HCT116 (cell line): ENCODE measurements at regions not wholly inside any gene's neighbourhood (a gene's known extent, or its start where the extent isn't known, plus 50 kb on each side); places are given as distances from the start of the nearest gene placed in this dataset.

Source experiments
- ATAC-seq: fragments of 200-7000 bp; cut with Tn5 transposase; 2 replicates; pipeline ENCODE4 v1.9.1; 2020; ENCODE audit warnings: mild to moderate bottlenecking, moderate library complexity
- BruUV-seq: library from RNA; stranded (reverse); fragments of 400-500 nt; replicated peaks from 2 replicates; lab custom pipeline; 2021; lab: Mats Ljungman, UMichigan
- CTCF ChIA-PET: fragments of 300-600 bp; sonication (Branson Sonifier 250); formaldehyde crosslinking; loops from one replicate; lab custom pipeline; 2021; ENCODE audit warnings: antibody characterized with exemption; lab: Charles Lee
- POLR2A ChIA-PET: fragments of 300-600, 350-600 bp; sonication (Branson Sonifier 250); formaldehyde crosslinking; loops from one replicate; lab custom pipeline; 2021; ENCODE audit warnings: antibody characterized with exemption; lab: Charles Lee
- RAD21 ChIA-PET, 2 experiments: fragments of 300-600 bp; sonication (Branson Sonifier 250); formaldehyde crosslinking; loops; one replicate each; lab custom pipeline; 2023; ENCODE audit warnings: low total read pairs in 2 of 2; ENCODE audit not compliant: uncharacterized antibody in 2 of 2, unreplicated experiment in 2 of 2, low non-redundant PET in 1 of 2; lab: Charles Lee
- DNase-seq: peaks from one replicate; pipeline ENCODE4 v3.0.0-alpha.2; 2010; ENCODE audit warnings: low read depth, low spot score
- H2AFZ ChIP-seq: fragments of 200-600 bp; shearing (Covaris generic), sonication (generic); 2 replicates; pipeline ENCODE4 v1.6.1; 2017; ENCODE audit warnings: low read depth, mixed run types, mixed read lengths, antibody characterized with exemption, low read length; ENCODE audit not compliant: poor library complexity, severe bottlenecking
- H3K27ac ChIP-seq: 2 replicates; pipeline ENCODE4 v1.5.1; 2012; ENCODE audit warnings: low read depth, low read length
- H3K27me3 ChIP-seq: fragments of 200-600 bp; sonication (generic); 2 replicates; pipeline ENCODE4 v1.6.1; 2016; ENCODE audit warnings: mixed run types, low read length, mixed read lengths; ENCODE audit not compliant: insufficient read depth
- H3K36me3 ChIP-seq, 2 experiments: fragments of 200-500 bp in 1 of 2; fragments of 200-600 bp in 1 of 2; sonication (Bioruptor generic) in 1 of 2; sonication (generic) in 1 of 2; 2 replicates each; pipeline versions ENCODE4 v1.5.1 to v1.6.1; 2014 to 2016; ENCODE audit warnings: low read length in 2 of 2, inconsistent platforms in 1 of 2, mixed read lengths in 1 of 2, mixed run types in 1 of 2; ENCODE audit not compliant: insufficient read depth in 2 of 2, control insufficient read depth in 1 of 2
- H3K4me1 ChIP-seq, 2 experiments: fragments of 200-600 bp in 1 of 2; sonication (generic) in 1 of 2; 2 replicates each; pipeline versions ENCODE4 v1.5.1 to v1.6.1; 2012 to 2017; ENCODE audit warnings: low read length in 2 of 2, inconsistent platforms in 1 of 2, mild to moderate bottlenecking in 1 of 2, mixed read lengths in 1 of 2, mixed run types in 1 of 2, moderate library complexity in 1 of 2; ENCODE audit not compliant: insufficient read depth in 2 of 2, control insufficient read depth in 1 of 2
- H3K4me2 ChIP-seq: fragments of 200-600 bp; sonication (generic); 2 replicates; pipeline ENCODE4 v1.6.1; 2017; ENCODE audit warnings: mixed run types, low read length, mixed read lengths
- H3K4me3 ChIP-seq, 2 experiments: fragments of 200-600 bp in 1 of 2; sonication (generic) in 1 of 2; replicated peaks in 1 of 2; 2 replicates each; pipeline ENCODE4 v1.5.1; 2011 to 2016; ENCODE audit warnings: low read length in 2 of 2, control low read depth in 1 of 2, low read depth in 1 of 2, mild to moderate bottlenecking in 1 of 2, mixed read lengths in 1 of 2, mixed run types in 1 of 2
- H3K79me2 ChIP-seq: fragments of 200-600 bp; sonication (generic); 2 replicates; pipeline ENCODE4 v1.6.1; 2017; ENCODE audit warnings: mild to moderate bottlenecking, mixed run types, low read length, moderate library complexity, mixed read lengths; ENCODE audit not compliant: insufficient read depth
- H3K9ac ChIP-seq: fragments of 200-600 bp; sonication (generic); 2 replicates; pipeline ENCODE4 v1.6.1; 2016; ENCODE audit warnings: low read length, mixed read lengths
- H3K9me2 ChIP-seq: fragments of 200-600 bp; sonication (generic), shearing (Covaris generic); 2 replicates; pipeline ENCODE4 v1.6.1; 2017; ENCODE audit warnings: mixed run types, mild to moderate bottlenecking, moderate library complexity; ENCODE audit not compliant: insufficient read depth
- H3K9me3 ChIP-seq, 2 experiments: fragments of 200-500 bp in 1 of 2; fragments of 200-600 bp in 1 of 2; sonication (Bioruptor generic) in 1 of 2; sonication (generic) in 1 of 2; 2 replicates each; pipeline ENCODE4 v1.6.1; 2014 to 2017; ENCODE audit warnings: low read length in 2 of 2, mixed read lengths in 2 of 2, inconsistent platforms in 1 of 2, low read depth in 1 of 2, mild to moderate bottlenecking in 1 of 2, mixed run types in 1 of 2, moderate library complexity in 1 of 2; ENCODE audit not compliant: control insufficient read depth in 1 of 2, insufficient read depth in 1 of 2
- H4K20me1 ChIP-seq: fragments of 200-600 bp; sonication (generic), shearing (Covaris generic); 2 replicates; pipeline ENCODE4 v1.6.1; 2017; ENCODE audit warnings: mixed run types, mild to moderate bottlenecking, moderate library complexity; ENCODE audit not compliant: insufficient read depth
- ATF3 ChIP-seq: IDR thresholded peaks from 2 replicates; pipeline ENCODE4 v1.6.1; 2012
- CBX3 ChIP-seq: IDR thresholded peaks from 2 replicates; pipeline ENCODE4 v1.6.1; 2012; ENCODE audit warnings: low read depth
- CEBPB ChIP-seq: IDR thresholded peaks from 2 replicates; pipeline ENCODE4 v1.6.1; 2012; ENCODE audit warnings: low read depth
- ELF1 ChIP-seq: IDR thresholded peaks from 2 replicates; pipeline ENCODE4 v1.6.1; 2012; ENCODE audit warnings: low read depth, borderline replicate concordance
- EZH2phosphoT487 ChIP-seq: fragments of 200-600 bp; IDR thresholded peaks from 2 replicates; pipeline ENCODE4 v1.6.1; 2018; ENCODE audit warnings: antibody characterized with exemption, borderline replicate concordance
- FOSL1 ChIP-seq: IDR thresholded peaks from 2 replicates; pipeline ENCODE4 v1.6.1; 2012; ENCODE audit warnings: low read depth
- ZBTB33 ChIP-seq: IDR thresholded peaks from 2 replicates; pipeline ENCODE4 v1.6.1; 2011; ENCODE audit warnings: mild to moderate bottlenecking, low read length, moderate library complexity; ENCODE audit not compliant: insufficient replicate concordance; ENCODE audit errors: extremely low read depth
- ZFX ChIP-seq: fragments of 450-650 bp; IDR thresholded peaks from 2 replicates; pipeline ENCODE4 v1.6.1; 2017
- ZNF274 ChIP-seq: fragments of 200-500 bp; sonication (Bioruptor generic); IDR thresholded peaks from 2 replicates; pipeline ENCODE4 v1.6.1; 2014; ENCODE audit warnings: mild to moderate bottlenecking, low read depth, low read length, inconsistent platforms
- intact Hi-C: fragments of 100-400 bp; cut with micrococcal nuclease; formaldehyde crosslinking; loops from 2 replicates; pipeline ENCODE4 v1.10.0; 2022

- Histone ChIP-seq H3K36me3 (no peaks in the 10 kb centered on the region), H3K27me3 (no peaks in the 10 kb centered on the region), H3K4me3 (no peak overlapping the region), H3K4me1 (peaks cover 7 to 20% of the 10 kb centered on the region in 2 experiments; a peak in 2 of 4 replicates), H3K27ac (no peak overlapping the region), H3K79me2 (no peaks in the 10 kb centered on the region), H3K9me2 (no peaks in the 10 kb centered on the region)
- no peak for DNase-seq
- intact Hi-C loops = no loop called here
- CTCF ChIA-PET = interaction anchor here (0.9 kb wide), 1 partner anchor 107 kb away, joined by 3 read pairs; no protein-coding TSS in a partner anchor
- no TSS peak for BruUV-seq
- TF ChIP-seq CBX3 (no peak), ZNF274 (no peak), FOSL1 (no peak), EZH2phosphoT487 (no peak), ZBTB33 (no peak), ZFX (no peak), ELF1 (no peak), ATF3 (no peak), CEBPB (no peak)
- TF ChIP-seq, all 23 proteins: peak for 0
- Histone ChIP-seq H2AFZ (no peak overlapping the region), H3K9me3 (no peaks in the 10 kb centered on the region), H3K4me2 (no peak overlapping the region), H4K20me1 (no peaks in the 10 kb centered on the region), H3K9ac (no peak overlapping the region)
- ATAC-seq = no peak
- ChIA-PET POLR2A (no interaction called here), RAD21 (no interaction called here)
Measured at GRCh38 chr12:131239384-131240094, 285.8 kb downstream of the ADGRD1 start.
